GM10248 (cell line): ENCODE measurements at regions not wholly inside any gene's neighbourhood (a gene's known extent, or its start where the extent isn't known, plus 50 kb on each side); places are given as distances from the start of the nearest gene placed in this dataset.

Experiments
- CTCF ChIA-PET: fragments of 300-600 bp; sonication (Branson Sonifier 250); formaldehyde crosslinking; extraction: SDS; loops from one replicate; lab custom pipeline; 2021; ENCODE audit warnings: antibody characterized with exemption; lab: Yijun Ruan, JAX
- POLR2A ChIA-PET: fragments of 350-650 bp; sonication (Branson Sonifier 250); formaldehyde crosslinking; extraction: SDS; loops from one replicate; lab custom pipeline; 2020; ENCODE audit warnings: antibody characterized with exemption; lab: Yijun Ruan, JAX
- DNase-seq: peaks from one replicate; pipeline ENCODE4 v3.0.0; 2012; ENCODE audit errors: extremely low spot score
- CTCF ChIP-seq: IDR thresholded peaks from 2 replicates; pipeline ENCODE4 v1.5.1; 2012; ENCODE audit warnings: mild to moderate bottlenecking, low read depth; ENCODE audit errors: extremely low read depth, missing control alignments, control extremely low read depth

GRCh38 chr20:11011653-11012052 lies 337.9 kb upstream of the JAG1 start:
- POLR2A ChIA-PET, result no interaction called here

GRCh38 chr20:11012975-11013374 lies 339.2 kb upstream of the JAG1 start:
- DNase-seq, result no peak
- TF ChIP-seq CTCF, result no peak
- POLR2A ChIA-PET, result no interaction called here
- CTCF ChIA-PET, result no interaction called here

More at GRCh38 chr20:11011653-11012052, 337.9 kb upstream of the JAG1 start:
- no peak for DNase-seq
- CTCF ChIA-PET, result no interaction called here
- no peak for TF ChIP-seq CTCF

GRCh38 chr20:11013801-11014200 lies 340.0 kb upstream of the JAG1 start:
- TF ChIP-seq CTCF, result no peak
- POLR2A ChIA-PET, result no interaction called here
- CTCF ChIA-PET, result no interaction called here
- DNase-seq, result no peak

- CTCF ChIA-PET, result no interaction called here
- no peak for TF ChIP-seq CTCF
- POLR2A ChIA-PET, result no interaction called here
- DNase-seq, result no peak
These were observed 341.6 kb upstream of the JAG1 start for GRCh38 chr20:11015440-11015839.

- no peak for TF ChIP-seq CTCF
- ChIA-PET POLR2A (no interaction called here), CTCF (no interaction called here)
- no peak for DNase-seq
These were observed 343.6 kb upstream of the JAG1 start for GRCh38 chr20:11017446-11017845.

GRCh38 chr20:11018668-11019170 lies 344.9 kb upstream of the JAG1 start:
- no peak for DNase-seq
- POLR2A ChIA-PET, result no interaction called here
- no peak for TF ChIP-seq CTCF
- CTCF ChIA-PET, result no interaction called here

- no peak for DNase-seq
- CTCF ChIA-PET, result no interaction called here
- no peak for TF ChIP-seq CTCF
- POLR2A ChIA-PET, result no interaction called here
These were observed 346.9 kb upstream of the JAG1 start for GRCh38 chr20:11020712-11021111.
